HG02588 (cell line): ENCODE measurements at regions not wholly inside any gene's neighbourhood (a gene's known extent, or its start where the extent isn't known, plus 50 kb on each side); places are given as distances from the start of the nearest gene placed in this dataset.

Experiments
- ATAC-seq: cut with Tn5 transposase; IDR thresholded peaks from one replicate; pipeline ENCODE4 v1.9.1; 2021; ENCODE audit warnings: mild to moderate bottlenecking, moderate library complexity; ENCODE audit not compliant: unreplicated experiment

DNA sequence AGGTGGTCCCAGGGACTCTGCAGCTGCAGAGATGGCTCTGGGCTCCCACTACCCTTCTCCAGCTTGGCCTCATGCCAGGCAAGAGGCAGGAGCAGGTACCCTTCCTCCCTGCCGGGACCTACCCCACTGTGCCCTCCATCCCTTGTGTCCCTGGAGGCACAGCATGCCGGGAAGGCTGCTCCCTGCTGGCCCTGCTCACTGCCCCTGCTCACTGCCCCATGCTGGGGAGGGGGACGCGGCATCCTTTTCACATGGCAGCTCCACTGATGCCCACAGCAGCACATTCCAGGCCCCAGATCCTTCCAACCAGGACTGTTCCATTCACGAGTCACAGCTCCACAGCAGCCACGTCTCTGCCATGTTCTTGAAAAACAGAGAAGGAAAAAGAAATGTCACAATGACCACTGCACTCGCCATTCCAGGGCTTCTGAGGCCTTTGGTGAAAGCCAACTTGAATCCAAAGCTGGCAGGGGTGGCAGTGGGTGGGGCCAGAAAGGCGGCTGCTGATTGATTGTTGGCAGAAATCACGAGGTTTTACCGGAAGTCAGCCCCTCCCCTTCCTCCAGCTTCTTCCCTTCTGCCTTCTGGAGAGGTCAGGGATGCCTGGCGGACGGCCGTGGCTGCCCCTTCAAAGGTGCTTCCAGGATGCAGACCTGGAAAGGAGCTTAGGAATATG, 268.0 kb downstream of the CYP26B1 start:
- ATAC-seq = no peak

DNA sequence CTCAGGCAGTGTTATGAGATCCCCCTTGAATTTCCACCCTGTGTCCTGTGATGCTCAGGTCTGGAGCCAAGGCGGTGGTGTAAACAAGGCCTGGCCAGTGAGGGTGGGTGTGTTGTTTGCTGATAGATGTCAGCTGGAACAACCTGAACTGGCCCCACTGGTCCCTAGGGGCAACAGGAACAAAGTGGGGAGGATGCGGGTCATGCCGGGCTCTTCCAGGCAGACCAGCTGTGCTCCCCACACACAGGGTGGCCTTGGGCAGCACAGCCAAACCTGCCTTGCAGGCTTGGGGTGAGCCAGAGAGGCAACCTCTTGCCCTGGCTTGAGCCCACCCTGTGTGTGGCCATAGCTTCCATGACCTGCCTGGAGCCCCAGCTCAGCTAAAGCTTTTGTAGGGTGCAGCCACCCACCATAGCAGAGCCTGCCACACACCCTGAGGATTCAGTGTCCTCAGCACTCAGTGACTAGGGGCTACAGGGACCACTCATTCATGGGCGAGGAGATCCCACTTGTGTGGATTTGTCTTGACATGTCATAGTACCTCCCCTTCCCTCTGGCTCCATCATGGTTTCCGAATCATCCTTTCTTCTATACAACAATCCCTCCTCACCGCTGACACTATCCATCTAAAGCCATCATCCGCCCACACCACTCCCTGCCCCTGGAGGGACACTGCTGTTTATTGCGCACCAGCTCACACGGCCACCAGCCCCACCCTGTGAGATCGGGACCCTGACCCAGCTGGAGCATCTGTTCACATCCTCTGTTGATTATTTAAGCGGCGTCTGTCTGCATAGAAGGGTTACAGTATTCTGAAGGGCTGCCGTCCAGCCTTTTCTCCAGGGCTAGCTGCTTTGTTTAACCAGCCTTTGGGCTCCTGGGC, 268.8 kb downstream of the CYP26B1 start:
- no peak for ATAC-seq

DNA sequence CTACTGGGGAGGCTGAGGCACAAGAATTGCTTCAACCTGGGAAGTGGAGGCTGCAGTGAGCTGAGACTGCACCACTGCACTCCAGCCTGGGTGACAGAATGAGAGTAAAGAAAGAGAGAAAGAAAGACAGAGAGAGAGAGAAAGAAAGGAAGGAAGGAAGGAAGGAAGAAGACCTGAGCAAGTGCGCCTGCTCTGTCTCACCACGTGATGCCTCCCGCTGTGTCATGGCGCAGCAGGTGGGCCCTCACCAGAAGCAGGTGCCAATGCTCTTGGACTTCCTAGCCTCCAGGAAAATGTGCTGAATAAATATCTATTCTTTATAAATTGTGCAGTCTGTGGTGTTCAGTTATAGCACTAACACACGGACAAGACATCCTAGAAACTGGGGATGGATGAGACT, 270.0 kb downstream of the CYP26B1 start:
- ATAC-seq = no peak

DNA sequence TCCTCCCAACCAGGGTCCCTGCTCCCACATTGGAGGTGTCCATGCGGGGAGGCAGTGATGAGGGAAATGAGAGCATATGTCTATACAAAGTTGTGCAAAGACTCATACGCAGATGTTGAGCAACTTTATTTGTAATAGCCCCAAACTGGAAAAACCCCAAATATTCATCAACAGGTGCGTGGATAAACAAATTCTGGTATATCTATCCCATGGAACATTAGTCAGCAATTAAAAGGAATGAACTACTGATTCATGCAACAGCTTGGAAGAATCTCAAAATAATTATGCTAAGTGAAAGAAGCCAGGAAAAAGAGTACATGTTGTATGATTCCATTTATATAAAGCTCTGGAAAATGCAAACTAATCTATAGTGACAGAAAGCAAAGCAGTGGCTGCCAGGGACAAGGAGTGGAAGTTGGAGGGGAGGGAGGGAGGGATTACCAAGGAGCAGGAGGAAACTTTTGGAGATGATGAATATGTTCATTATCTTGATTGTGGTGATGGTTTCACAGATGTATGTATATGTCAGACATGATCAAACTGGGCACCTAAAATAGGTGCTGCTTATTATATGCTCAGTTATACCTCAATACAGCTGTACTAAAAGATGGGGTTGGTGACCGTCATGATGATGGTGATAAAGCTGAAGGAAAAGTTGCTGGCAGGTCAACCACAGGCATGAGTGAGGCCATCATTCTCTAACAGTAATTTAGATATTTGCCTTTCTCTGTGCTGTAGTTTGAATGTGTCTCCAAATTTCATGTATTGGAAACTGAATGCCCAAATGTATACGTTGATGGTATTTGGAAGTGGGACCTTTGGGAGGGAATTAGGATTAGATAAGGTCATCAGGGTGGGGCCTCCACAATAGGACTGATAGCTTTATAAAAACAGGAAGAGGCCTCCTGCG, 270.9 kb downstream of the CYP26B1 start:
- ATAC-seq = no peak

DNA sequence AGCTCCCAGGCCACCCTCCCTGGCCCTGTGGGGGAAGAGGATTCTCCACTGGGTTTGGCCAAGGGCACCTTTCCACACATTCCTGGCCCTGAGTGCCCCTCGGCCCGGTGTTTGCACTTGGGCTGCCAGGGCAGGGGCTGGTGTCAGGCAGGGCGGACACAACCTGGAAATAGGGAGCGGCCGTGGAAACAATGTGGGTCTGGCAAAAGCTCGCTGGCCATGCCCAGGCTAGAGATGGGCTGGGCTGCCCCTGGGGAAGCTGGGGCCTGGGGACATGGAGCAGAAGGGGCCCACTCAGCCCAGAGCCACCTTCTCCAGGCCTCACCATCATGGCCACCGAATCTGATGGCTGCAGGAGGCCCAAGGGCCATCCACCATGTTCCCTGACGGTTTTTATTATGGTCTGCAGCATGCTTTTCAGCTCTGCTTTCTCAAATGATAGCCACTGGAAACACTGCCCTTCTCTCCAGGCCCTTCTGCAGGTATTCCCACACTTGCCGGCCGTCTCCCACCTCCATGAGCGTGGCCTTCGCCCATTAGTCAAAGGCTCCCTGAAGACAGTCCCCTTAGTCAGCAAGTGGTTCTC, 275.1 kb downstream of the CYP26B1 start:
- ATAC-seq = no peak

DNA sequence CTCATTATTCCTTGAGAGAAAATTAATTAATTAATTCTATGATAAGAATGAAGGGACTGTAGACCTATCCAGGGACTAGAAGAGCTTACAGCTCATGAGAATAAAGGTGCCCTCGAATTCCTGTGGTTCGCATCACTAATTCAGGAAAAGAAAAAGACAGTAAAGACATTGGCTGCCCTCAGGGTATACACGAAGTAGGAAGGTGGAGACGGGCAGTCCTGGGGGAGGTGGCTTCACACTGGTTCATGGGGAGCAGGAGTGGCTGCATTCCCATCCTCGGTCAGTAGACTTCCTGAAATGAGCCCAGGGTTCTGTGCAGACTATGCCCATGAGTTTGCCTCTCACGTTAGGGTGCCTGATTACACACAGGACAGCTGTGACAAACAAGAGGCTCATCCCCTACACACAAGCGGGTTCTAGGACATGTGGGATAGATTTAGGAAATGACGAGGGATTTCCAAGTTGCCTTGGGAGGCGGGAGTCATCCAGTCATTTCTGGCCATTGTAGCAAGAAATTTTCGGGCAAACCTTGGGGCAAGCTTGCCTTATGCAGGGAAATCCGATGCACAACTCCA, 282.2 kb downstream of the CYP26B1 start:
- ATAC-seq = no peak

DNA sequence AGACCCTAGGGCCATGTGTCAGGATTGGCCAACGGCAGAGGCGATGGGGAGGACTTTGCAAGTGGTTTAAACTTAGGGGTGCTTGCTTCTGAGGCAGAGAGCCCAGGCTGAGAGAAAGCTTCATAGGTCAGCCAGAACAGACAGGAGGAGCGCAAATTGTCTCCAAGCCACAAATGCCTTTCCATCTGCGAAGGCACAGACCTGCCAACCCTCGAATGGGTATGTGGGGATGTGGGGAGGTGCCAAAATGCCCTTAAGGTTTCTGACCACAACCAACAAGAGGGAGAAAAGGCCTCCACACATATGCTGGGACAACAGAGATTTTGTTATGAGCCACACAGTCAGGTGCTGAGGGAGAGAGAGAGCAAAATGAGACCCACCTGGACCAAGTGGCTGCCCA, 283.6 kb downstream of the CYP26B1 start:
- no peak for ATAC-seq

DNA sequence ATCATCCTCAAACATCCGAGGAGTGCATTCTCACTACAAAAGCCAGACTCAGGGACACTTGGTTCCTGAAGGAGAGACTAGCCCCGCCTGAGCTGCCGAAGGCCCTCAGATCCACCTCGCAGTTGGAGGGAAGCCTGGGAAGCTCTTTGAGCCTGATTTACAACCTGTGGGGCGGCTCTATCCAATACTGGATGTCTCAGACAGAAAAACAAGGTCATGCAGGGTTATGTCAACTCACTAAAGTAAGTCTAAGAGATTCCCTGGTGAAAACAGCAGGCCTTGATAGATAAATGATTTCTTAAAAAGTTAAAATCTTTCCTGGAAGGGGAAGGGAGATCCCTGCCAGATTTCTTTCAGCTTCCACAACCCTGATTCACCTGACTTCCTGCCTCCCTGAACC, 284.3 kb downstream of the CYP26B1 start:
- no peak for ATAC-seq

DNA sequence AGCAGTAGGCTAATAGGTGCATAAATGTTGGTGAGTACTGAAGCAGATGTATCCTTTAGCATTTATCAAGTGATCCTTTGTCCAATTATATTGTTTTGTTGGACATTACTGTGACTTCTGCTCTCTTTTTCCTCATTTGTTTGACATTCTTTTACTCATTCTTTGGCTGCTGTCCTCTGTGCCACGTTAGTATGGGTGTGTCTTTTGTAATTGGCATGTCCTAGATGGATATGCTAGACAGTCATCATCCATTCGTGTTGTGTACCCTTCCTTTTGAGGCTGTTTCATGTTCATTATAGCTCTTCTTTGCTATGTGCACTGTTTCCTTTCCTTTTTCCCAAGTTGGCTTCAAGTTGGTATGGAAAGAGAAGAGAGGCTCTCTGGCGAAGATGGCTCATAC, 284.7 kb downstream of the CYP26B1 start:
- no peak for ATAC-seq

DNA sequence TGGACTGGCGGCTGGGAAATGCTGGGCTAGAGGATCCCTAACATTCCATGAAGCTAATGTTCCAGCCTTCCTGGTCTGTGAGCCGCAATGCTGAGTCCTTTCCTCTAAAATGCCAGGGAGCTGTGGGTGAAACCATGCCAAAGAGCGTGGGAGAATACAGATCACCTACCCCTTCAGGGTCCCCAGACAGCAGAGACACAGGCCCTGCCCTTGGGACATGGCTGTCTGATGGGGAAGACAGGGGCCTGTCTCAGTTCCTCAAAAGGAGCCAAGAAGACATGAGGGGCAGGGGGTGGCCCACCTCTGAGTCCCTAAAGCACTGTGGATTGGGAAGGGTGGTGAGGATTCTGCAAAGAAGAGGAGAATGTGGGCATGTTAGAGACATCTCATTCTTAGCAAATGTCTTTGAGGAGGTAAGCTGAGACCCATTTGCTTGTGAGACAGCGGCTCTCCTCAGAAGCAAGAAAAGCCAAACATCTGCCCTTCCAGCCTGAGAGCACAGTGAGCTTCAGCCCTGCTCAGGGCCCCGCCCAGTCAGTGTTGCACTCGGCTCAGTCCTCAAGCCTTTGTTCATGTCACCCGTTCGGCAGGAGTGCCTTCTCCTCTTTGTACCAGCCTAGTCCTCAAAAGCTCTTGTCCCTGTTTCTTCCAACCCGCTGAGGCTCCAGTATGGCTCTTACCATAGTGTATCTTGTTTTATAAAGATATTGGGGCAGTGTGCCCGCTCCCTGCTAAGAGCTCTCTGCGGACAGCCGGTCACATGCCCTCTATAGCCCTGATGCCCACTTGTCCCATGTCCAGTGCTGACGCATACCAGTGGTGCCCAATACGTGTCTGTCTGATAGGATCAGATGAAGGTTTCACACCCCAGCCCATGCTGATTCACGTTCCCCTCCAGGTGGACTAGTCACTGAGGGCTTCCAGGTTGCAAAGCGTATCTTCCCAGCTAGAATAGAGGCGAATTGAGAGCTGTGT, 286.2 kb downstream of the CYP26B1 start:
- no peak for ATAC-seq

DNA sequence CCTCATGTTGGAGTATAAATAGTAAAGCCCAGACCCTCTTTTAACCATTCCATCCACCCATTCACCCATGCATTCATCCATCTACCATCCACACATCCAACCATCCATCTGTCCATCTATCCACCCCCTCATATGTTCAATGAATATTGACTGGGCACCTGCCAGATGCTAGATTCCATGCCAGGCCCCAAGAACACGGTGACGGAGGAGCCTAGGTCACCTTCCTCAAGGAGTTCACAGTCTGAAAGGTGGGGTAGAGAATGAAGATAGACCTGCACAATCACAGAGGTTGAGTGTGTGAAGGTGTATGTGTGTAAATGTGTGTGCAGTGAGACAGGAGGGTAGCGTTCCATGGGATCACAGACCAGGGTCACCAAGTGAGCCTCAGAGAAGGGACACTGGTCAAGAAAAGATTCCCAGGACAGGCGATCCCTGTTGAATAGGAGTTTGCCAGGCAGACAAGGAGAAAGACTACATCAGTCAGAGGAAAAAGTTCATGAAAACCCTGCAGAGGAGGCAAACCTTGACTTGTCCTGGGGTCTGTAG, 287.2 kb downstream of the CYP26B1 start:
- ATAC-seq = no peak

DNA sequence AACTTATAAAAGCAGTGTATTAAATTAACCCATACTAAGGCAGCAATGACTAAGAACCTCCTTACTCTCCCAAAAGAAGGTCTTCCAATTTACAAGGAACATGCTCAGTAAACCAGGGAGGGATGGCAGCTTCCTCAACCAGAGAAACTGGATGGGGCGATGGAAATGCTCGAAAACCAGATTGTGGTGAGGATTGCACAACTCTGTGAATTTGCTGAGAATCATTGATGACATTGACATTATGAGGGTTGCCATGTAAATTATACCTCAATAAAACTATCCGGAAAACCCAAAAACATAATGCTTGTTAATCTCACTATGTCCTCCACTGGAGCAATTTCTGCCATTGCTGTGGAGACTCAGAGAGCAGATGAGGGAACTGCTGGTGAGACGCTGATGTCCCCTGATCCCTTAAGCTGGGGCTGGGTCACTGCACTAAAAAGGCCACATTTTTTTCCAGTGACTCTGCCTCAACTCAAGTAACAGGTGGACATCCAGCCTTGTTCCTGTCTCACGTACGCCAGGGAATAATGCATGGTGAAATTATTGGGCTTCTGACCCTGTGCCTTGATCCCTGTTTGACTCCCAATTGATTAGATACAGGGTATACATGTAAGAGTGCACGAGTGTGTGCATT, 288.3 kb downstream of the CYP26B1 start:
- no peak for ATAC-seq

DNA sequence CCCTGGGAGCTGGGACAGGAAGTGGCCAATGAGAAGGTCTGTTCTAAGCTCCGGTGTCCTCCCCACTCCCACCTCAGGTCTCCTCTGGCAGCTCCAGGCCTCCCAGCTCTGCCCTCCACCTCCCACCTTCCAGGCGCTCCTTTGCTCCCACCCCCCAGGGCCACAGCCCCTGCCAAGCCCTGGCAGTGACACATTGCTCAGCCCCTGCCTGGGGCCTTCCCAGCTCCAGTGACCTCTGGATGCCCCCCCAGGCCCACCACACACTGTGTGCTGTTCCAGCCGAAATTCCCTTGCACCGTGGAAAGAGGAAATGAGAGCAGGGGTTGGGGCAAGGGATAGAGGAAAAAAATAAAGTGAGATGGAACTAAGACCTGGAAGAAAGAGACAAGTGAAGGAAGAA, 289.6 kb downstream of the CYP26B1 start:
- no peak for ATAC-seq

DNA sequence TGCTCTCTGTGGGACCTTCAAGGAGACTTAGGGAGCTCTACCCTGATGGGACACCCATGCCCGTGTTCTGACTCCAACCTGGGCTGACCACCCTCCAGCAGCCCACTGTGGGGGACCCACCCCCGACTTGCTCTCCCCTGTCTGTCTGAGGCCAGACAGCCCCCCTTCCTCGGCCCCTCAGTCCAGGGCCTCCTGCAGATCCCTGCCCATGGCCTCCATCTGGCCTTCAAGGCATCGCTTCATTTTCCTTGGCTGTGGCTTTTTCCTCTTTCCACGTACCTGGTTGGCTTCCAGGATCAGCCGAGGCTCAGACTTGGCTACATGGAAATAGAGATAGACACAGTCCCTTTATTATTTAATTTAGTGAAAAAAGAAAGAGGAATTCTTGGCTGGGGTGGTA, 290.0 kb downstream of the CYP26B1 start:
- ATAC-seq = no peak

DNA sequence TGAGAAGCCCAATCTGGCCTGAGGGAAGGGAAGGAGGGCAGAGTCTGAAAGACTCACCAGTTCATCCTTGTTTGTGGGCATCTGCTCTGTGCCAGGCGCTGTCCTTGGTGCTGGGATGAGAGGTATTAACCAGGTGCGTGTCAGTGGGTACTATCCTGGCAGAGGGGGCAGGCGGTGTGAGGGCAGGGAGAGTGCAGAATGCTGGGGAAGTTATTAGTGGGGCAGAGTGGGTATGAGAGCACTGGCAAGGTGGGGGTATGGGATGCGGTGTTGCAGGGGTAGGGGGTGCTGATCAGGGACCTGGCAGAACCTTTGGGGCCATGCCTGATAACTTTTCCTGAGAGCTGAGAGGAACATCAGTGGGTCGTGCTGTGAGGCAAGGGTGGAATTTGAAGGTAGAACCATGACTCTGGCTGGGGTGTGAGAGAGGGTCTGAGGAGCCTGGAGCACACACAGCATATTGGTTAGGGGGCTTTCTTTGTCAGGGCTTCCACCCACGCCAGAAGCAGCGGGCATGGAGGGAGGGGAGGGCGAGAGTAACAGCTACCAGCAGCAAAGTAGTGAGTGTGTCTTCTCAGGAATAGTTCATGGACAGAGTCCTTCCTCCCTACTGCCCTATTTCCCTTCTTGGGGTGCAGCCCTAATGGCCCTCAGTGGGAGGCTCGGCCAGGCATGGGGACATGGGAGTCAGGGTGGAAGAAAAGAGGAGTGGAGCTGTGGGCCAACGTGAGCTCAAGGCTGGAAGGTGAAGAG, 290.7 kb downstream of the CYP26B1 start:
- ATAC-seq = no peak

DNA sequence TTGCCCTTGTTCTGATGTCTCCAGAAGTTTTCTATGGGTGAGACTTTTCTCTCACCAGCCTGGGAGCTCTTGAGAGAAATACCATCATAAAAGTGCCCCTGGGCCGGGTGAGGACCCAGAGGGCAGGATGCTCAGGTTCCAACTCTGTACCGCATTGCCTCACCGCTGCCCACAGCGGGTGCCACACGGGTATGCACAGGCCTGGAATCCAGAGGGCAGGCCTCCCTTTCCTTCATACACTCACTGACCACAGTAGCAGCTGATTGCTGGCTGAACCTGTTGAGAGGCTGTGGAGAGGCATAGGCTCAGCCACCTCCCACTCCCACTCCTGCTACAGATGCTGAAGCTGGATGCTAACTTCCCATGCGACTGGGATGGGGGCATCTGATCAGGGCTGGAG, 293.8 kb downstream of the CYP26B1 start:
- ATAC-seq = no peak

DNA sequence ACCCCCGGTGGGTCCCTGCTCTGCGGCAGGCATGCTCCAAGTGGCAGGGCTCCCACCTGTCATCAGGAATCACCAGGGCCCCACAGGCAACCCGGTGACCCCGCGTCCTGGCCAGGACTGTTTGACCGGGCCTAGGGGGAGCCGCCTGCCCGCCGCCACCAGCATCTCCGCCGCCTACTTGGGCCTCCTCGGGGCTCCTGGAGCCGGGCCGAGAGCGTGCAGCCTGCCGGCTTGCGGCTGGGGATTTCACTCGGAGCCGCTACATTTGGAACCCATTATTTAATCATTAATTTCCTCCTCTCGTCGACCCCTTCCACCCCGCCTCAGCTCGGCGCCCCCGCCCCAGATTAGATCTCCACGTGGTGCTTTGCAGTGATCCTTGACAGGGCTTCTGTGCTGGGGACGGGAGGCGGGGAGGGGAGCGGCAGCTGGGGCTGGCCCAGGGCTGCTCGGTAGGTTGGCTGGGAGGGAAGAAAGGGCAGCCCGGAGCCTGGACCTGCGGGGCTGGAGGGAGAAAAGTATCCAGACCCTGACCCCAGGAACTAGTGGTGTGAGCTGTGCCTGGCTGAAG, 295.4 kb downstream of the CYP26B1 start:
- ATAC-seq = no peak
